ENCODE measurements at regions not wholly inside any gene's neighbourhood (a gene's known extent, or its start where the extent isn't known, plus 50 kb on each side); places are given as distances from the start of the nearest gene placed in this dataset.

- H3K36me3 ChIP-seq (replicated peaks in 1 of 2; ENCODE audit: insufficient read depth in 1 of 2, low read depth in 2 of 2): no peaks in the 10 kb centered on the region
- H3K27me3 ChIP-seq: no peaks in the 10 kb centered on the region
- no peaks in the 10 kb centered on the region for H3K9me3 ChIP-seq
- DNase-seq (no peak), ATAC-seq (no peak)
- 38 to 40% methylated on average over 2 of the region's 2 CpGs for WGBS, 2 donors
- no peak overlapping the region for H3K4me3 ChIP-seq
- TF ChIP-seq POLR2A (IDR thresholded peaks at IDR 0.05): no peak
- TF ChIP-seq, protein P1, sequence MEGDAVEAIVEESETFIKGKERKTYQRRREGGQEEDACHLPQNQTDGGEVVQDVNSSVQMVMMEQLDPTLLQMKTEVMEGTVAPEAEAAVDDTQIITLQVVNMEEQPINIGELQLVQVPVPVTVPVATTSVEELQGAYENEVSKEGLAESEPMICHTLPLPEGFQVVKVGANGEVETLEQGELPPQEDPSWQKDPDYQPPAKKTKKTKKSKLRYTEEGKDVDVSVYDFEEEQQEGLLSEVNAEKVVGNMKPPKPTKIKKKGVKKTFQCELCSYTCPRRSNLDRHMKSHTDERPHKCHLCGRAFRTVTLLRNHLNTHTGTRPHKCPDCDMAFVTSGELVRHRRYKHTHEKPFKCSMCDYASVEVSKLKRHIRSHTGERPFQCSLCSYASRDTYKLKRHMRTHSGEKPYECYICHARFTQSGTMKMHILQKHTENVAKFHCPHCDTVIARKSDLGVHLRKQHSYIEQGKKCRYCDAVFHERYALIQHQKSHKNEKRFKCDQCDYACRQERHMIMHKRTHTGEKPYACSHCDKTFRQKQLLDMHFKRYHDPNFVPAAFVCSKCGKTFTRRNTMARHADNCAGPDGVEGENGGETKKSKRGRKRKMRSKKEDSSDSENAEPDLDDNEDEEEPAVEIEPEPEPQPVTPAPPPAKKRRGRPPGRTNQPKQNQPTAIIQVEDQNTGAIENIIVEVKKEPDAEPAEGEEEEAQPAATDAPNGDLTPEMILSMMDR (IDR thresholded peaks at IDR 0.05): no peak
- no peaks in the 10 kb centered on the region for H3K4me1 ChIP-seq
- intact Hi-C loops (cut with DNase I): no loop called here
- H3K27ac ChIP-seq: no peak overlapping the region
Measured at GRCh38 chr13:86788616-86789015, 882.6 kb upstream of the SLITRK5 start.

GRCh38 chr13:86792153-86792651 is 879.0 kb upstream of the SLITRK5 start:
- 92% methylated on average over 19 to 32 of the region's 49 CpGs for WGBS, 2 donors
- Histone ChIP-seq H3K36me3 (replicated peaks in 1 of 2; ENCODE audit: insufficient read depth in 1 of 2, low read depth in 2 of 2) (no peaks in the 10 kb centered on the region), H3K27ac (no peak overlapping the region), H3K9me3 (no peaks in the 10 kb centered on the region), H3K4me1 (no peaks in the 10 kb centered on the region), H3K27me3 (no peaks in the 10 kb centered on the region), H3K4me3 (no peak overlapping the region)
- no peak for DNase-seq
- intact Hi-C loops (cut with DNase I): no loop called here
- no peak for ATAC-seq
- TF ChIP-seq, protein P1 (IDR thresholded peaks at IDR 0.05): no peak
- TF ChIP-seq POLR2A (IDR thresholded peaks at IDR 0.05): no peak

GRCh38 chr13:86795858-86796257 is 875.3 kb upstream of the SLITRK5 start:
- intact Hi-C loops (cut with DNase I): no loop called here
- 62 to 69% methylated on average over 2 of the region's 2 CpGs for WGBS, 2 donors
- Histone ChIP-seq H3K36me3 (replicated peaks in 1 of 2; ENCODE audit: insufficient read depth in 1 of 2, low read depth in 2 of 2) (no peaks in the 10 kb centered on the region), H3K9me3 (no peaks in the 10 kb centered on the region), H3K27ac (no peak overlapping the region), H3K4me1 (no peaks in the 10 kb centered on the region), H3K4me3 (no peak overlapping the region), H3K27me3 (no peaks in the 10 kb centered on the region)
- TF ChIP-seq, protein P1 (IDR thresholded peaks at IDR 0.05): no peak
- TF ChIP-seq POLR2A (IDR thresholded peaks at IDR 0.05): no peak
- ATAC-seq: no peak
- DNase-seq: no peak

DNA sequence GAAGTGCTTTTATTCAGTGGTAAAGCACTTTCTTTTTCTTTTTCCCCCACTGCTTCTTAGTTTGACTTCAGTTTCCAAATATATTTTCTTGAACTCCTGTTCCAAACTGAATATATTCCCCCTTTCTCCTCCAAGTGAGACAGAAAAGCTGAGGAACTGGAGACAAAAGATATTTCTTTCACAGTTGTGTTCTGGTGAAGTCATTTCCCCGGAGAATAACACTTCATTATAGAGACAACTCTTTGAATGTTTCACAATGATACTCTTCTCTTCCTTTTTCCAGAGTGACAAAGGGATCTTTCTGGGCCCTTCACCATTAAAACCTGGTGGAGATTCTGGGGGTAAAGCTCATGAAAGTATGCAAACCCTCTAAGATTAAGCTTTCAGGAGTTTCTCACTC is 860.8 kb upstream of the SLITRK5 start:
- intact Hi-C loops (cut with DNase I): no loop called here
- Histone ChIP-seq H3K27ac (no peak overlapping the region), H3K9me3 (no peaks in the 10 kb centered on the region), H3K4me3 (no peak overlapping the region), H3K4me1 (no peaks in the 10 kb centered on the region), H3K36me3 (replicated peaks in 1 of 2; ENCODE audit: insufficient read depth in 1 of 2, low read depth in 2 of 2) (no peaks in the 10 kb centered on the region), H3K27me3 (no peaks in the 10 kb centered on the region)
- WGBS, 2 donors: 50 to 69% methylated on average over 1 of the region's 1 CpG
- ATAC-seq (no peak), DNase-seq (no peak)
- TF ChIP-seq, protein P1 (IDR thresholded peaks at IDR 0.05): no peak
- TF ChIP-seq POLR2A (IDR thresholded peaks at IDR 0.05): no peak

GRCh38 chr13:86813198-86813597 is 858.0 kb upstream of the SLITRK5 start:
- H3K36me3 ChIP-seq (replicated peaks in 1 of 2; ENCODE audit: insufficient read depth in 1 of 2, low read depth in 2 of 2): no peaks in the 10 kb centered on the region
- intact Hi-C loops (cut with DNase I): no loop called here
- H3K9me3 ChIP-seq: no peaks in the 10 kb centered on the region
- no peaks in the 10 kb centered on the region for H3K27me3 ChIP-seq
- no peaks in the 10 kb centered on the region for H3K4me1 ChIP-seq
- no peak overlapping the region for H3K4me3 ChIP-seq
- TF ChIP-seq, protein P1 (IDR thresholded peaks at IDR 0.05): no peak
- no peak for TF ChIP-seq POLR2A (IDR thresholded peaks at IDR 0.05)
- DNase-seq: no peak
- H3K27ac ChIP-seq: no peak overlapping the region
- WGBS, 2 donors: 5 to 11% methylated on average over 1 of the region's 1 CpG
- no peak for ATAC-seq

Measured in body of pancreas (tissue), 4 donors.